Hepatocyte (in vitro differentiated cells): ENCODE measurements at regions not wholly inside any gene's neighbourhood (a gene's known extent, or its start where the extent isn't known, plus 50 kb on each side); places are given as distances from the start of the nearest gene placed in this dataset.

Experiments used
- EZH2 ChIP-seq: fragments of 200-600 bp; sonication (generic); IDR thresholded peaks from 2 replicates; pipeline ENCODE4 v1.6.1; 2016; ENCODE audit warnings: antibody characterized with exemption, mild to moderate bottlenecking, borderline replicate concordance
- EZH2phosphoT487 ChIP-seq: fragments of 200-600 bp; sonication (generic); IDR thresholded peaks from one replicate; pipeline ENCODE4 v1.6.1; 2018; ENCODE audit warnings: antibody characterized with exemption, mild to moderate bottlenecking, low read depth, moderate library complexity; ENCODE audit not compliant: unreplicated experiment, severe bottlenecking
- TF ChIP-seq, protein P1 (sequence below): fragments of 200-600 bp; sonication (generic); IDR thresholded peaks from 2 replicates; pipeline ENCODE4 v1.5.1; 2016; ENCODE audit warnings: antibody characterized with exemption, mild to moderate bottlenecking; ENCODE audit not compliant: poor library complexity

- TF ChIP-seq, protein P1, sequence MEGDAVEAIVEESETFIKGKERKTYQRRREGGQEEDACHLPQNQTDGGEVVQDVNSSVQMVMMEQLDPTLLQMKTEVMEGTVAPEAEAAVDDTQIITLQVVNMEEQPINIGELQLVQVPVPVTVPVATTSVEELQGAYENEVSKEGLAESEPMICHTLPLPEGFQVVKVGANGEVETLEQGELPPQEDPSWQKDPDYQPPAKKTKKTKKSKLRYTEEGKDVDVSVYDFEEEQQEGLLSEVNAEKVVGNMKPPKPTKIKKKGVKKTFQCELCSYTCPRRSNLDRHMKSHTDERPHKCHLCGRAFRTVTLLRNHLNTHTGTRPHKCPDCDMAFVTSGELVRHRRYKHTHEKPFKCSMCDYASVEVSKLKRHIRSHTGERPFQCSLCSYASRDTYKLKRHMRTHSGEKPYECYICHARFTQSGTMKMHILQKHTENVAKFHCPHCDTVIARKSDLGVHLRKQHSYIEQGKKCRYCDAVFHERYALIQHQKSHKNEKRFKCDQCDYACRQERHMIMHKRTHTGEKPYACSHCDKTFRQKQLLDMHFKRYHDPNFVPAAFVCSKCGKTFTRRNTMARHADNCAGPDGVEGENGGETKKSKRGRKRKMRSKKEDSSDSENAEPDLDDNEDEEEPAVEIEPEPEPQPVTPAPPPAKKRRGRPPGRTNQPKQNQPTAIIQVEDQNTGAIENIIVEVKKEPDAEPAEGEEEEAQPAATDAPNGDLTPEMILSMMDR: no peak
- TF ChIP-seq EZH2 (no peak), EZH2phosphoT487 (no peak)
These were observed 134.8 kb upstream of the TTC14 start for GRCh38 chr3:180467177-180467576.
